GM21447 (cell line): ENCODE measurements at regions not wholly inside any gene's neighbourhood (a gene's known extent, or its start where the extent isn't known, plus 50 kb on each side); places are given as distances from the start of the nearest gene placed in this dataset.
"Not testable (repeated sequence)": the region's sequence is repeated elsewhere in the genome, so short reads cannot be mapped to it uniquely, and the experiment has no call there.

Source experiments
- ATAC-seq: cut with Tn5 transposase; IDR thresholded peaks from one replicate; pipeline ENCODE4 v1.9.1; 2021; ENCODE audit not compliant: unreplicated experiment

GRCh38 chr7:113188396-113188795 lies 70.0 kb upstream of the SMIM30 start:
- ATAC-seq, result no peak

GRCh38 chr7:113179313-113179712 lies 61.0 kb upstream of the SMIM30 start:
- no peak for ATAC-seq

- no peak for ATAC-seq
Observed at GRCh38 chr7:113176836-113177235, 58.5 kb upstream of the SMIM30 start.

- ATAC-seq, result not testable (repeated sequence)
Observed at GRCh38 chr7:113176180-113176579, 57.8 kb upstream of the SMIM30 start.

- ATAC-seq, result no peak
Observed at GRCh38 chr7:113175525-113176104, 57.3 kb upstream of the SMIM30 start.

- no peak for ATAC-seq
Observed at GRCh38 chr7:113172726-113173125, 54.4 kb upstream of the SMIM30 start.

GRCh38 chr7:113170591-113170990 lies 52.2 kb upstream of the SMIM30 start:
- ATAC-seq, result no peak
